H1 (cell line): ENCODE measurements at regions not wholly inside any gene's neighbourhood (a gene's known extent, or its start where the extent isn't known, plus 50 kb on each side); places are given as distances from the start of the nearest gene placed in this dataset.

Source experiments
- CTCF ChIA-PET: fragments of 300-600 bp; sonication (Branson Sonifier 250); formaldehyde crosslinking; loops from one replicate; lab custom pipeline; 2021; ENCODE audit not compliant: partially characterized antibody; lab: Charles Lee
- POLR2A ChIA-PET: fragments of 300-600 bp; sonication (Branson Sonifier 250); formaldehyde crosslinking; loops from one replicate; lab custom pipeline; 2021; ENCODE audit warnings: inconsistent platforms; ENCODE audit not compliant: partially characterized antibody; lab: Charles Lee
- DNase-seq, 2 experiments: peaks; one replicate each; pipeline versions ENCODE4 v3.0.0 to v3.0.0-alpha.2; 2010 to 2022; ENCODE audit warnings: low spot score in 2 of 2, low read depth in 1 of 2, mixed read lengths in 1 of 2
- FAIRE-seq: peaks from 2 replicates; lab custom pipeline; 2011; peaks lifted over from hg19 to GRCh38; lab: Jason Lieb, UNC
- H2AFZ ChIP-seq: 2 replicates; pipeline ENCODE4 v1.8.1; 2012; ENCODE audit warnings: low read length, inconsistent platforms
- H2AK5ac ChIP-seq: 2 replicates; pipeline ENCODE4 v1.6.1; 2013; ENCODE audit warnings: low read depth, low read length
- H2BK120ac ChIP-seq: replicated peaks from 2 replicates; pipeline ENCODE3; 2013; ENCODE audit warnings: low read depth, low read length, inconsistent platforms
- H2BK12ac ChIP-seq: 2 replicates; pipeline ENCODE4 v1.6.1; 2013; ENCODE audit warnings: low read depth, low read length
- H2BK15ac ChIP-seq: 2 replicates; pipeline ENCODE4 v1.6.1; 2013; ENCODE audit warnings: low read length
- H2BK20ac ChIP-seq: 2 replicates; pipeline ENCODE4 v1.6.1; 2013; ENCODE audit warnings: low read length
- H2BK5ac ChIP-seq: 2 replicates; pipeline ENCODE4 v1.6.1; 2013; ENCODE audit warnings: low read depth, low read length
- H3K14ac ChIP-seq: 2 replicates; pipeline ENCODE4 v1.6.1; 2013; ENCODE audit warnings: inconsistent platforms; ENCODE audit not compliant: insufficient read length
- H3K18ac ChIP-seq: 2 replicates; pipeline ENCODE4 v1.6.1; 2013; ENCODE audit warnings: low read length; ENCODE audit errors: extremely low read depth
- H3K23ac ChIP-seq: 2 replicates; pipeline ENCODE4 v1.6.1; 2013; ENCODE audit warnings: inconsistent platforms; ENCODE audit not compliant: insufficient read length
- H3K23me2 ChIP-seq: 2 replicates; pipeline ENCODE4 v1.6.1; 2013; ENCODE audit warnings: low read depth, low read length
- H3K27ac ChIP-seq: 2 replicates; pipeline ENCODE4 v1.6.1; 2011; ENCODE audit warnings: low read depth, low read length, inconsistent platforms
- H3K27me3 ChIP-seq, 4 experiments: replicated peaks in 1 of 4; 1 replicate in 1 of 4; 2 replicates in 3 of 4; pipeline versions ENCODE4 v1.6.1 to v1.8.1; 2011 to 2013; ENCODE audit warnings: low read length in 3 of 4, mild to moderate bottlenecking in 3 of 4, inconsistent platforms in 2 of 4, mixed read lengths in 2 of 4, moderate library complexity in 1 of 4; ENCODE audit not compliant: control insufficient read depth in 3 of 4, insufficient read depth in 3 of 4; ENCODE audit errors: extremely low read depth in 1 of 4
- H3K36me3 ChIP-seq, 4 experiments: 2 replicates each; pipeline versions ENCODE4 v1.6.1 to v1.8.1; 2011 to 2013; ENCODE audit warnings: mild to moderate bottlenecking in 4 of 4, low read length in 3 of 4, moderate library complexity in 2 of 4, control low read depth in 1 of 4, inconsistent platforms in 1 of 4; ENCODE audit not compliant: insufficient read depth in 4 of 4, control insufficient read depth in 2 of 4
- H3K4ac ChIP-seq: replicated peaks from 2 replicates; pipeline ENCODE3; 2013; ENCODE audit warnings: low read length, low read depth, mixed read lengths, inconsistent platforms; ENCODE audit not compliant: insufficient read length
- H3K4me1 ChIP-seq, 4 experiments: replicated peaks in 1 of 4; 1 replicate in 1 of 4; 2 replicates in 3 of 4; pipeline versions ENCODE4 v1.6.1 to v1.8.1; 2011 to 2013; ENCODE audit warnings: low read length in 3 of 4, inconsistent platforms in 2 of 4, mixed read lengths in 1 of 4; ENCODE audit not compliant: insufficient read depth in 4 of 4, control insufficient read depth in 3 of 4
- H3K4me2 ChIP-seq, 2 experiments: 2 replicates each; pipeline versions ENCODE4 v1.6.1 to v1.8.1; 2011 to 2013; ENCODE audit warnings: low read depth in 2 of 2, low read length in 2 of 2, control low read depth in 1 of 2, inconsistent platforms in 1 of 2, mild to moderate bottlenecking in 1 of 2; ENCODE audit not compliant: insufficient read depth in 1 of 2
- H3K4me3 ChIP-seq, 4 experiments: fragments of 200-600, 300-600 bp in 1 of 4; sonication (generic), shearing (Covaris generic), sonication (Bioruptor Twin) in 1 of 4; 2 replicates each; pipeline versions ENCODE4 v1.5.1 to v1.8.1; 2011 to 2016; ENCODE audit warnings: low read length in 4 of 4, low read depth in 3 of 4, control low read depth in 2 of 4, inconsistent platforms in 2 of 4, mild to moderate bottlenecking in 2 of 4, mixed read lengths in 1 of 4, moderate library complexity in 1 of 4; ENCODE audit not compliant: insufficient read depth in 2 of 4; ENCODE audit errors: extremely low read depth in 1 of 4
- H3K56ac ChIP-seq: replicated peaks from 2 replicates; pipeline ENCODE3; 2013; ENCODE audit warnings: low read depth, mild to moderate bottlenecking, mixed read lengths, low read length, inconsistent platforms; ENCODE audit not compliant: insufficient read length
- H3K79me1 ChIP-seq: 2 replicates; pipeline ENCODE4 v1.6.1; 2013; ENCODE audit warnings: low read depth, low read length, control low read depth
- H3K79me2 ChIP-seq, 2 experiments: 2 replicates each; pipeline versions ENCODE4 v1.6.1 to v1.8.1; 2012 to 2013; ENCODE audit warnings: low read length in 2 of 2, mild to moderate bottlenecking in 2 of 2, inconsistent platforms in 1 of 2; ENCODE audit not compliant: insufficient read depth in 2 of 2, control insufficient read depth in 1 of 2
- H3K9ac ChIP-seq, 4 experiments: replicated peaks in 1 of 4; 1 replicate in 1 of 4; 2 replicates in 3 of 4; pipeline versions ENCODE4 v1.6.1 to v1.8.1; 2011 to 2013; ENCODE audit warnings: low read depth in 3 of 4, low read length in 3 of 4, control low read depth in 2 of 4, mild to moderate bottlenecking in 2 of 4, moderate library complexity in 2 of 4, inconsistent platforms in 1 of 4; ENCODE audit errors: extremely low read depth in 1 of 4
- H3K9me3 ChIP-seq, 2 experiments: 2 replicates each; pipeline versions ENCODE4 v1.6.1 to v1.8.1; 2012 to 2013; ENCODE audit warnings: mild to moderate bottlenecking in 2 of 2, moderate library complexity in 2 of 2, control low read depth in 1 of 2, inconsistent platforms in 1 of 2, low read depth in 1 of 2, low read length in 1 of 2, mixed read lengths in 1 of 2; ENCODE audit not compliant: insufficient read depth in 2 of 2
- H4K20me1 ChIP-seq, 2 experiments: replicated peaks in 1 of 2; 2 replicates each; pipeline versions ENCODE3 to v1.8.1; 2011 to 2013; ENCODE audit warnings: inconsistent platforms in 2 of 2, low read length in 2 of 2, mild to moderate bottlenecking in 1 of 2; ENCODE audit not compliant: insufficient read depth in 2 of 2, control insufficient read depth in 1 of 2
- H4K5ac ChIP-seq: 2 replicates; pipeline ENCODE4 v1.6.1; 2013; ENCODE audit warnings: low read length, low read depth, mixed read lengths, inconsistent platforms; ENCODE audit not compliant: insufficient read length
- H4K8ac ChIP-seq: 2 replicates; pipeline ENCODE4 v1.8.0; 2013; ENCODE audit warnings: mild to moderate bottlenecking, moderate library complexity, low read length, inconsistent platforms; ENCODE audit not compliant: insufficient read depth; ENCODE audit errors: extremely low read depth
- H4K91ac ChIP-seq: replicated peaks from 2 replicates; pipeline ENCODE3; 2013; ENCODE audit warnings: low read length, mixed read lengths, inconsistent platforms; ENCODE audit not compliant: insufficient read length
- CHD7 ChIP-seq: fragments of 300-600 bp; sonication (generic); IDR thresholded peaks from 2 replicates; pipeline ENCODE4 v1.7.1; 2012; ENCODE audit warnings: low read length, moderate library complexity, mild to moderate bottlenecking, inconsistent platforms; ENCODE audit not compliant: insufficient replicate concordance
- WGBS, 2 experiments: shearing (Covaris generic) in 1 of 2; methylation state at CpG; one replicate each; pipeline versions ENCODE4 v1.1.6 to v1.1.7; 2013 to 2015; ENCODE audit warnings: low lambda C conversion rate in 2 of 2, mixed read lengths in 2 of 2, inconsistent platforms in 1 of 2, low coverage in 1 of 2, missing lambda C conversion rate in 1 of 2; ENCODE audit not compliant: insufficient replicate concordance in 2 of 2, insufficient coverage in 1 of 2, insufficient read length in 1 of 2; ENCODE audit errors: extremely low coverage in 1 of 2, missing lambda C conversion rate in 1 of 2; 5-methylcytosine and 5-hydroxymethylcytosine counted together

GRCh38 chr4:189232274-189232673, 708.4 kb upstream of the FRG1 start:
- H3K23ac ChIP-seq, result no peak overlapping the region
- no peak overlapping the region for H4K8ac ChIP-seq
- no peak overlapping the region for H3K14ac ChIP-seq
- no peaks in the 10 kb centered on the region for H3K27me3 ChIP-seq
- ChIA-PET CTCF (no interaction called here), POLR2A (no interaction called here)
- no peak overlapping the region for H2BK120ac ChIP-seq
- WGBS, 2 experiments, result 90% methylated on average over 2 of the region's 2 CpGs; no CpG with 5 or more reads in 1 of the 2 experiments
- H3K23me2 ChIP-seq, result no peaks in the 10 kb centered on the region
- no peak overlapping the region for H3K4ac ChIP-seq
- no peak overlapping the region for H3K18ac ChIP-seq
- H3K56ac ChIP-seq, result no peak overlapping the region
- no peak overlapping the region for H2AK5ac ChIP-seq
- H3K79me2 ChIP-seq, result no peaks in the 10 kb centered on the region
- H3K4me2 ChIP-seq, result no peak overlapping the region
- H3K36me3 ChIP-seq, result no peaks in the 10 kb centered on the region
- no peak overlapping the region for H3K27ac ChIP-seq
- no peak for DNase-seq
- no peak overlapping the region for H3K9ac ChIP-seq
- H2BK5ac ChIP-seq, result no peak overlapping the region
- H3K4me3 ChIP-seq, result no peak overlapping the region
- no peak overlapping the region for H2AFZ ChIP-seq
- H3K9me3 ChIP-seq, result peaks cover 0 to under 1% of the 10 kb centered on the region in 2 experiments; a peak in 1 of 4 replicates
- H4K20me1 ChIP-seq, result peaks cover 0 to under 1% of the 10 kb centered on the region in 2 experiments
- no peak overlapping the region for H2BK15ac ChIP-seq
- H4K91ac ChIP-seq, result no peak overlapping the region
- no peak overlapping the region for H2BK20ac ChIP-seq
- no peak overlapping the region for H2BK12ac ChIP-seq
- no peaks in the 10 kb centered on the region for H3K4me1 ChIP-seq
- H4K5ac ChIP-seq, result no peak overlapping the region
- FAIRE-seq, result no peak
- H3K79me1 ChIP-seq, result no peaks in the 10 kb centered on the region
- TF ChIP-seq CHD7, result no peak
